H1 (cell line): ENCODE measurements at regions not wholly inside any gene's neighbourhood (a gene's known extent, or its start where the extent isn't known, plus 50 kb on each side); places are given as distances from the start of the nearest gene placed in this dataset.

Source experiments
- CHD2 ChIP-seq: IDR thresholded peaks from 2 replicates; pipeline ENCODE4 v1.6.1; 2012; ENCODE audit warnings: low read length, improper control_type of control experiment
- CTBP2 ChIP-seq: IDR thresholded peaks from 2 replicates; pipeline ENCODE4 v1.7.0; 2011; ENCODE audit warnings: borderline replicate concordance, mild to moderate bottlenecking, moderate library complexity, mixed read lengths, low read length; ENCODE audit not compliant: insufficient read depth, insufficient read length
- RNF2 ChIP-seq: fragments of 200-900, 300-1000 bp; sonication (generic); IDR thresholded peaks from 2 replicates; pipeline ENCODE4 v1.7.1; 2016; ENCODE audit warnings: borderline replicate concordance, low read depth, mild to moderate bottlenecking, antibody characterized with exemption, low read length; ENCODE audit not compliant: poor library complexity, severe bottlenecking; ENCODE audit errors: missing control alignments
- TF ChIP-seq, protein P1 (sequence below): IDR thresholded peaks from 2 replicates; pipeline ENCODE4 v1.6.1; 2011; ENCODE audit warnings: low read depth, mild to moderate bottlenecking, low read length; ENCODE audit not compliant: insufficient read depth

DNA sequence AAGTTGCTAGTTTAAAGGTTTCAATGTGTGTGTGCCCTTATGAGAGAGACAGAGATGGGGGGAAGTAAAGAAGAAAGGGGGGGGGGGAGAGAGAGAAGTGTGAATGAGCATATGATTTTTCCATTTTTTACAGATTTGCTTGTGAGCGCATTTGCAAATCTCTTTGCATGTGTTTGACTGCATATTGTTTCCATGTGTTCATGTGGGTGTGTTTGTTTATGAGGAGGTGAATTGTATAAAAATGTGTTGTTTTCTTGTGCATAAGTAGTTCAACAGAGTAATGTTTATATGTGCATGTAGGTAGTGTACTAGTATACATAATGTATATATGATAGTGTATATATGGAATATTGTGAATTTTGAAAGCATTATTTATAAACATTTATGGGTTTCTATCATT, 205.9 kb upstream of the SPAG17 start (continued):
- no peak for TF ChIP-seq CTBP2
- TF ChIP-seq RNF2 = no peak
- TF ChIP-seq, protein P1, sequence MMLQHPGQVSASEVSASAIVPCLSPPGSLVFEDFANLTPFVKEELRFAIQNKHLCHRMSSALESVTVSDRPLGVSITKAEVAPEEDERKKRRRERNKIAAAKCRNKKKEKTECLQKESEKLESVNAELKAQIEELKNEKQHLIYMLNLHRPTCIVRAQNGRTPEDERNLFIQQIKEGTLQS = no peak
- TF ChIP-seq CHD2 = no peak
